A549 (cell line): ENCODE measurements at regions not wholly inside any gene's neighbourhood (a gene's known extent, or its start where the extent isn't known, plus 50 kb on each side); places are given as distances from the start of the nearest gene placed in this dataset.
"Not testable (repeated sequence)": the region's sequence is repeated elsewhere in the genome, so short reads cannot be mapped to it uniquely, and the experiment has no call there.

Experiments used
- ATAC-seq, 2 experiments: fragments of 200-7000 bp in 1 of 2; fragments of >200 bp in 1 of 2; cut with Nextera tagmentation in 1 of 2; cut with Tn5 transposase in 1 of 2; 3 replicates each; pipeline versions ENCODE4 v1.8.0 to v1.9.1; 2018 to 2020; ENCODE audit warnings: mild to moderate bottlenecking in 1 of 2, moderate library complexity in 1 of 2
- CTCF ChIA-PET: fragments of 300-600 bp; sonication (Branson Sonifier 250); formaldehyde crosslinking; extraction: SDS; loops from one replicate; lab custom pipeline; 2021; ENCODE audit warnings: antibody characterized with exemption, inconsistent platforms; lab: Yijun Ruan, JAX
- POLR2A ChIA-PET: fragments of 350-600 bp; formaldehyde crosslinking; extraction: SDS; loops from one replicate; lab custom pipeline; 2021; ENCODE audit warnings: antibody characterized with exemption, inconsistent platforms; lab: Yijun Ruan, JAX
- DNase-seq, 2 experiments: peaks; one replicate each; pipeline versions ENCODE4 v3.0.0 to v3.0.0-alpha.2; 2011 to 2016; ENCODE audit warnings: low read depth in 1 of 2, low spot score in 1 of 2
- FAIRE-seq: peaks from 2 replicates; lab custom pipeline; 2011; peaks lifted over from hg19 to GRCh38; lab: Jason Lieb, UNC
- H3K27ac ChIP-seq, 2 experiments: fragments of >200 bp; sonication (Bioruptor Twin); formaldehyde crosslinking; 3 replicates each; pipeline ENCODE4 v1.5.1; 2016 to 2017
- H3K4me1 ChIP-seq: fragments of >200 bp; sonication (Bioruptor Twin); formaldehyde crosslinking; 3 replicates; pipeline ENCODE4 v1.6.1; 2016
- H3K4me2 ChIP-seq: fragments of >200 bp; sonication (Bioruptor Twin); formaldehyde crosslinking; 3 replicates; pipeline ENCODE4 v1.6.1; 2016
- H3K4me3 ChIP-seq: fragments of >200 bp; sonication (Bioruptor Twin); formaldehyde crosslinking; 3 replicates; pipeline ENCODE4 v1.5.1; 2016
- H3K9me3 ChIP-seq: fragments of >200 bp; sonication (Bioruptor Twin); formaldehyde crosslinking; 3 replicates; pipeline ENCODE4 v1.6.1; 2016
- BHLHE40 ChIP-seq: IDR thresholded peaks from 2 replicates; pipeline ENCODE4 v1.6.1; 2012; ENCODE audit warnings: low read depth, low read length, inconsistent platforms
- EHF ChIP-seq: fragments of 250-450 bp; sonication (Bioruptor Pico); IDR thresholded peaks from 2 replicates; pipeline ENCODE4 v1.5.0; 2020; ENCODE audit warnings: mild to moderate bottlenecking
- ESRRA ChIP-seq: fragments of 150-350 bp; IDR thresholded peaks from 2 replicates; pipeline ENCODE4 v1.6.1; 2014; ENCODE audit warnings: mild to moderate bottlenecking, low read length, borderline replicate concordance
- FOSL2 ChIP-seq, 2 experiments: fragments of 450-650 bp in 1 of 2; fragments of >200 bp in 1 of 2; sonication (Bioruptor Twin) in 1 of 2; formaldehyde crosslinking; IDR thresholded peaks; 2 replicates each; pipeline versions ENCODE4 v1.5.0 to v1.6.1; 2016 to 2020; ENCODE audit warnings: mild to moderate bottlenecking in 1 of 2, moderate library complexity in 1 of 2
- HEYL ChIP-seq: fragments of 250-450 bp; sonication (Bioruptor Pico); IDR thresholded peaks from 2 replicates; pipeline ENCODE4 v1.8.0; 2021; ENCODE audit warnings: mild to moderate bottlenecking, moderate library complexity
- HOXA7 ChIP-seq: fragments of 250-450 bp; sonication (Bioruptor Pico); IDR thresholded peaks from 2 replicates; pipeline ENCODE4 v1.5.0; 2020; ENCODE audit warnings: mild to moderate bottlenecking, moderate library complexity
- NPAS2 ChIP-seq: fragments of 250-450 bp; sonication (Bioruptor Pico); IDR thresholded peaks from 2 replicates; pipeline ENCODE4 v1.8.0; 2022; ENCODE audit warnings: mild to moderate bottlenecking, moderate library complexity, borderline replicate concordance
- NR3C1 ChIP-seq: fragments of >200 bp; sonication (Bioruptor Twin); formaldehyde crosslinking; IDR thresholded peaks from 3 replicates; pipeline ENCODE4 v1.6.1; 2017
- RCOR1 ChIP-seq: fragments of 150-350 bp; IDR thresholded peaks from 2 replicates; pipeline ENCODE4 v1.6.1; 2014; ENCODE audit warnings: antibody characterized with exemption, low read length, low read depth
- RNF2 ChIP-seq: fragments of 200-600 bp; sonication (generic); IDR thresholded peaks from 2 replicates; pipeline ENCODE4 v1.6.1; 2016; ENCODE audit warnings: low read depth, mild to moderate bottlenecking, antibody characterized with exemption, moderate library complexity, borderline replicate concordance
- SMC3 ChIP-seq: fragments of >200 bp; sonication (Bioruptor Twin); formaldehyde crosslinking; IDR thresholded peaks from 3 replicates; pipeline ENCODE4 v1.6.1; 2018; ENCODE audit warnings: inconsistent platforms
- TP53 ChIP-seq: fragments of 250-450 bp; sonication (Bioruptor Pico); IDR thresholded peaks from 2 replicates; pipeline ENCODE4 v1.5.0; 2021; ENCODE audit warnings: mild to moderate bottlenecking, moderate library complexity
- ZFP36 ChIP-seq: fragments of 450-650 bp; IDR thresholded peaks from 2 replicates; pipeline ENCODE4 v1.6.1; 2014; ENCODE audit warnings: borderline replicate concordance; ENCODE audit not compliant: partially characterized antibody
- ZNF302 ChIP-seq: fragments of 250-450 bp; sonication (Bioruptor Pico); IDR thresholded peaks from 2 replicates; pipeline ENCODE4 v1.9.0; 2021; ENCODE audit warnings: inconsistent platforms, mild to moderate bottlenecking, moderate library complexity
- ZSCAN20 ChIP-seq: fragments of 250-450 bp; sonication (Bioruptor Pico); IDR thresholded peaks from 2 replicates; pipeline ENCODE4 v1.8.0; 2022; ENCODE audit warnings: mild to moderate bottlenecking, moderate library complexity
- WGBS: methylation state at CpG from one replicate; pipeline ENCODE4 v1.1.6; 2017; ENCODE audit errors: missing lambda C conversion rate; 5-methylcytosine and 5-hydroxymethylcytosine counted together
- TF ChIP-seq, protein P1 (sequence below): fragments of 250-450 bp; sonication (Bioruptor Pico); IDR thresholded peaks from 2 replicates; pipeline ENCODE4 v1.5.0; 2021; ENCODE audit warnings: mild to moderate bottlenecking, moderate library complexity, borderline replicate concordance
- TF ChIP-seq, protein P2 (sequence below): IDR thresholded peaks from 2 replicates; pipeline ENCODE4 v1.6.1; 2012
- TF ChIP-seq, protein P3 (sequence below): IDR thresholded peaks from 2 replicates; pipeline ENCODE4 v1.6.1; 2012; ENCODE audit warnings: low read depth, borderline replicate concordance
- TF ChIP-seq, protein P4 (sequence below): fragments of 250-450 bp; sonication (Bioruptor Pico); IDR thresholded peaks from 2 replicates; pipeline ENCODE4 v1.5.0; 2020; ENCODE audit warnings: low read depth, mild to moderate bottlenecking, moderate library complexity

DNA sequence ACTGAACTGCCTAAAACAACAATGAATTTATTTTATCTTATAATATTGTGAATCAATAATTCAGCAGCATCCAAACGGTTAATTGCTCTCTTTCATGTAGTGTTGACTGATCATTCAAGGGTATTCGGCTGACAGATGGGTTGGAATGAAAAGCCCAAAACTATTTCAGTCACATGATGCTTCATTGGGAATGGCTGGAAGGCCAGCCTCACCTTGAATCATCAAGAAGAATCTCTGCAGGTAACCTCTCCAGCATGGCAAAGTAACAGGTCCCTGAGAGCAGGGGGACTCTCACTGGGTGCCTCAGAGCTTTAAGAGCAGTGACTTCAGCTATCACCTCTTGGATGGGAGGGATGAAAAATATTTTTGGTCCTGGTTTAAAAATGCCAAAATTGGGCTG, 1395.7 kb downstream of the OLFM4 start (continued):
- TF ChIP-seq, protein P1, sequence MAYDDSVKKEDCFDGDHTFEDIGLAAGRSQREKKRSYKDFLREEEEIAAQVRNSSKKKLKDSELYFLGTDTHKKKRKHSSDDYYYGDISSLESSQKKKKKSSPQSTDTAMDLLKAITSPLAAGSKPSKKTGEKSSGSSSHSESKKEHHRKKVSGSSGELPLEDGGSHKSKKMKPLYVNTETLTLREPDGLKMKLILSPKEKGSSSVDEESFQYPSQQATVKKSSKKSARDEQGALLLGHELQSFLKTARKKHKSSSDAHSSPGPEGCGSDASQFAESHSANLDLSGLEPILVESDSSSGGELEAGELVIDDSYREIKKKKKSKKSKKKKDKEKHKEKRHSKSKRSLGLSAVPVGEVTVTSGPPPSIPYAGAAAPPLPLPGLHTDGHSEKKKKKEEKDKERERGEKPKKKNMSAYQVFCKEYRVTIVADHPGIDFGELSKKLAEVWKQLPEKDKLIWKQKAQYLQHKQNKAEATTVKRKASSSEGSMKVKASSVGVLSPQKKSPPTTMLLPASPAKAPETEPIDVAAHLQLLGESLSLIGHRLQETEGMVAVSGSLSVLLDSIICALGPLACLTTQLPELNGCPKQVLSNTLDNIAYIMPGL (CRISPR knock-in tag), result no peak
- TF ChIP-seq, protein P2, sequence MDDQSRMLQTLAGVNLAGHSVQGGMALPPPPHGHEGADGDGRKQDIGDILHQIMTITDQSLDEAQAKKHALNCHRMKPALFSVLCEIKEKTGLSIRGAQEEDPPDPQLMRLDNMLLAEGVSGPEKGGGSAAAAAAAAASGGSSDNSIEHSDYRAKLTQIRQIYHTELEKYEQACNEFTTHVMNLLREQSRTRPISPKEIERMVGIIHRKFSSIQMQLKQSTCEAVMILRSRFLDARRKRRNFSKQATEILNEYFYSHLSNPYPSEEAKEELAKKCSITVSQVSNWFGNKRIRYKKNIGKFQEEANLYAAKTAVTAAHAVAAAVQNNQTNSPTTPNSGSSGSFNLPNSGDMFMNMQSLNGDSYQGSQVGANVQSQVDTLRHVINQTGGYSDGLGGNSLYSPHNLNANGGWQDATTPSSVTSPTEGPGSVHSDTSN, result no peak
- TF ChIP-seq NR3C1 (no peak), ZSCAN20 (CRISPR knock-in tag) (no peak), HEYL (CRISPR knock-in tag) (no peak), RCOR1 (no peak)
- TF ChIP-seq, protein P3, sequence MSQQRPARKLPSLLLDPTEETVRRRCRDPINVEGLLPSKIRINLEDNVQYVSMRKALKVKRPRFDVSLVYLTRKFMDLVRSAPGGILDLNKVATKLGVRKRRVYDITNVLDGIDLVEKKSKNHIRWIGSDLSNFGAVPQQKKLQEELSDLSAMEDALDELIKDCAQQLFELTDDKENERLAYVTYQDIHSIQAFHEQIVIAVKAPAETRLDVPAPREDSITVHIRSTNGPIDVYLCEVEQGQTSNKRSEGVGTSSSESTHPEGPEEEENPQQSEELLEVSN, result no peak

DNA sequence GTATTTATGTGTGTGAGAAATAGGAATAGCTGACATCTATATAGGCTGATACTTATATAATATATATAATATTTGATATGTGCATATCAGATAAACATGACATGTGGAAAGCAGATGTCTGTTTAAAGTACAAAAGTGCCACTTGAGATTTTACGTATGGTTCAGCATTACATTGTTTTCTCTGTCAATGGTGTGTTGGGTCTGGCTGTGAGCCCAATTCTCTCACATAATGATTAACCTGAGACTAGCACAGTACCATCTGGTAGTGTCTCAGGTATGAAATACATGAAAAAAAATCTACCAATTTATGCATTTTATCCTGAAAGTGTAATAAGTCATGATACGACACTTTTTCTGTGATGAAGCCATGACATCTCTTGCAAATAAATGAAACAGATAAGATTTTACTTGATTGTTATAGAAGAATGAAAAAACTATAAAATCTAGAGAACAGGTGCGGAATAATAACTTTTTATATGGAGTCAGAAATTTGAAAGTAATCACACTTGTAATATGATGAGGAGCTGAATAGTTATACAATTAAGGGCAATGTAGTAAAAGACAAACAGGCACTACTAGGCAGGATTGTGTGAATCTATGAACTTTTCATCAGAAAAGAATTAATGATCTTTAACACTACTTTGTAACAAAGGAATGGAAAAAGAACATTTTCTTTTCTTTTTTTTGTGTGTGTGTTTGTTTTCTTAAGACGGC, 1405.0 kb downstream of the OLFM4 start:
- H3K9me3 ChIP-seq, result no peaks in the 10 kb centered on the region
- TF ChIP-seq TP53 (CRISPR knock-in tag), result no peak
- TF ChIP-seq NPAS2, result no peak
- TF ChIP-seq, all 56 proteins: peak for 0
- POLR2A ChIA-PET, result no interaction called here
- H3K4me1 ChIP-seq, result no peaks in the 10 kb centered on the region
- 50% methylated on average over 4 of the region's 4 CpGs for WGBS
- FAIRE-seq (no peak), ATAC-seq (no peak), DNase-seq (no peak)
- H3K27ac ChIP-seq, result no peak overlapping the region
- CTCF ChIA-PET, result no interaction called here
- H3K4me2 ChIP-seq, result no peak overlapping the region
- no peak overlapping the region for H3K4me3 ChIP-seq

DNA sequence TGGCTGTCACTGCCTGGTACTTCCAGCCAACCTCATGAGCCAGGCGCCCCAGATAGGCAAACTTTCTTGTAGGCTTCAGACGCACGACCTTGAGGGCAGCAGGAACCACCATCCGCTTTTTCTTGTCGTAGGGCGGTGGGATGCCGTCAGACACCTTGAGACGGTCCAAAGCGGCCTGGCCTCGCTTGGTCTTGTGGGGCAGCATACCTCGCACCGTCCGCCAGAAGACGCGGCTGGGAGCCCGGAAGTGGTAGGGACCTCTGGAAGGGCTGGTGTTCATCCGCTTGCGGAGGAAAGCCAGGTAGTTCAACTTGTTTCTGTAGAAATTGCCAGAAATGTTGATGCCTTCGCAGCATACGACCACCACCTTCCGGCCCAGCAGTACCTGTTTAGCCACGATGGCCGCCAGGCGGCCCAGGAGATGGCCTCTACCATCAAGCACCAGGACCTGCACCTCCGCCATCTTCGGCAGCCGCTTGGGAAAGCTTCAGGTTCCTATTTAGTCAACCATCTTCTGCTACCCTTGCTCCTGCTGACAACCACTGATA, 1412.3 kb downstream of the OLFM4 start:
- POLR2A ChIA-PET, H3K27ac ChIP-seq, ATAC-seq, FAIRE-seq, CTCF ChIA-PET, H3K9me3 ChIP-seq, H3K4me1 ChIP-seq, DNase-seq, H3K4me2 ChIP-seq, H3K4me3 ChIP-seq: not testable (repeated sequence)
- 58% methylated on average over 16 of the region's 27 CpGs for WGBS

DNA sequence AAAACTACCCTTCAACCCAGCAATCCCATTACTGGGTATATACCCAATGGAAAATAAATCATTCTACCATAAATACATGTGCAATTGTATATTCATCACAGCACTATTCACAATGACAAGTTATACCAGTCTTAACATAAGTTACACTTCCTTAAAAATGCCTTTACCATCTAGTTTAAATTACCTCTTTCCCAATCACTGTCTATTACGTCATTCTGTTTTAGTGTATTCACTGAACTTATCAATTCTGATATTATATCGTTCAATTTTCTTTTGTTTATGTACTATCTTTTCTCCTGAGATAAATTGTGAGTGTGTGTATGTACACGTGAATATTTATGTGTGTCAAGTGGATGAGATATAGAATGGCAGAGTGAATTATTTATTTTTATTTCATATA, 1416.8 kb downstream of the OLFM4 start:
- ATAC-seq, result no peak
- TF ChIP-seq, protein P4, sequence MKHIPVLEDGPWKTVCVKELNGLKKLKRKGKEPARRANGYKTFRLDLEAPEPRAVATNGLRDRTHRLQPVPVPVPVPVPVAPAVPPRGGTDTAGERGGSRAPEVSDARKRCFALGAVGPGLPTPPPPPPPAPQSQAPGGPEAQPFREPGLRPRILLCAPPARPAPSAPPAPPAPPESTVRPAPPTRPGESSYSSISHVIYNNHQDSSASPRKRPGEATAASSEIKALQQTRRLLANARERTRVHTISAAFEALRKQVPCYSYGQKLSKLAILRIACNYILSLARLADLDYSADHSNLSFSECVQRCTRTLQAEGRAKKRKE, result no peak
- TF ChIP-seq ESRRA (no peak), ZFP36 (no peak), HOXA7 (CRISPR knock-in tag) (no peak), TP53 (CRISPR knock-in tag) (no peak), ZNF302 (no peak), NPAS2 (no peak), RNF2 (no peak), EHF (CRISPR knock-in tag) (no peak), FOSL2 (IDR thresholded peaks at IDR 0.05) (no peak), FOSL2 (CRISPR knock-in tag; IDR thresholded peaks at IDR 0.05) (no peak), SMC3 (no peak), BHLHE40 (no peak)
- TF ChIP-seq, protein P3, result no peak
- DNase-seq, result no peak
- Histone ChIP-seq H3K4me2 (no peak overlapping the region), H3K4me1 (no peaks in the 10 kb centered on the region), H3K9me3 (no peaks in the 10 kb centered on the region), H3K4me3 (no peak overlapping the region), H3K27ac (no peak overlapping the region)
- POLR2A ChIA-PET, result no interaction called here
- FAIRE-seq, result no peak
- CTCF ChIA-PET, result no interaction called here
- WGBS, result 1% methylated on average over 3 of the region's 3 CpGs
